NCI-H1105 (cell line): ENCODE measurements at regions not wholly inside any gene's neighbourhood (a gene's known extent, or its start where the extent isn't known, plus 50 kb on each side); places are given as distances from the start of the nearest gene placed in this dataset.
"Not testable (repeated sequence)": the region's sequence is repeated elsewhere in the genome, so short reads cannot be mapped to it uniquely, and the experiment has no call there.

Experiments used
- DNase-seq: peaks from one replicate; lab custom pipeline; 2025; lab: John Stamatoyannopoulos, UW

GRCh38 chr20:8990770-8991169 lies 78.1 kb upstream of the PLCB4 start:
- DNase-seq = no peak

GRCh38 chr20:8994045-8994444 lies 74.8 kb upstream of the PLCB4 start:
- DNase-seq = no peak

- no peak for DNase-seq
Measured at GRCh38 chr20:8995761-8996160, 73.1 kb upstream of the PLCB4 start.

- DNase-seq = no peak
Measured at GRCh38 chr20:8996817-8997512, 71.9 kb upstream of the PLCB4 start.

GRCh38 chr20:8997701-8998117 lies 71.2 kb upstream of the PLCB4 start:
- DNase-seq = no peak

GRCh38 chr20:9011121-9011520 lies 57.8 kb upstream of the PLCB4 start:
- no peak for DNase-seq

- not testable (repeated sequence) for DNase-seq
Measured at GRCh38 chr20:9015232-9015983, 53.5 kb upstream of the PLCB4 start.

- no peak for DNase-seq
Measured at GRCh38 chr20:9015984-9016324, 52.9 kb upstream of the PLCB4 start.

- DNase-seq = no peak
Measured at GRCh38 chr20:9018346-9018745, 50.5 kb upstream of the PLCB4 start.
